SU-DHL-6 (cell line): ENCODE measurements at regions not wholly inside any gene's neighbourhood (a gene's known extent, or its start where the extent isn't known, plus 50 kb on each side); places are given as distances from the start of the nearest gene placed in this dataset.

Experiments
- CTCF ChIP-seq: fragments of 200-600 bp; sonication (generic); IDR thresholded peaks from one replicate; pipeline ENCODE4 v1.5.1; 2017; ENCODE audit warnings: antibody characterized with exemption, mild to moderate bottlenecking, low read length, moderate library complexity; ENCODE audit not compliant: insufficient read depth, poor library complexity, severe bottlenecking
- EZH2phosphoT487 ChIP-seq: fragments of 200-600 bp; sonication (generic), shearing (Covaris generic); conservative IDR thresholded peaks from 2 replicates; pipeline ENCODE4 v1.6.1; 2018; ENCODE audit warnings: mild to moderate bottlenecking, antibody characterized with exemption, low read length, moderate library complexity, mixed read lengths

- TF ChIP-seq CTCF (no peak), EZH2phosphoT487 (no peak)
Measured at GRCh38 chr6:68238097-68238601, 396.9 kb upstream of the ADGRB3 start.
